ENCODE measurements at regions not wholly inside any gene's neighbourhood (a gene's known extent, or its start where the extent isn't known, plus 50 kb on each side); places are given as distances from the start of the nearest gene placed in this dataset.

DNA sequence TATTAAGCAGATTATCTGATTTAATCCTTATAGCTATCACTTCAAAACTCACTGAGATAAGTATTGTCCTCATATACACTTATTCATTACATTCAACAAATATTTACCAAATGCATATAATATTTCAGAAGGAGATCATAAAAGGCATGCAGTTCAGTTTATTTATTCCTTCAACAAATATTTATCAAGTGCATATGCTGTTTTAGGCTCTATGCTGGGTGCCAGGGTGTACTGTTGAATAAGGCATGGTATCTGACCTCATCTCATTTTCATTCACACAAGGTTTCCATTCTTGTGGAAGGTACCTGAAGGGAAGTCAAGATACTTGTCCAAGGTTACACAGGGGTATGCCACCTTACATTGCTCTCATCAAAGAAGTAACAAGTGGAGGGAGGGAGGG lies 213.0 kb downstream of the INSIG2 start:
- ChIA-PET POLR2A (interaction anchor here (0.6 kb wide), 1 partner anchor 535 kb away, joined by 3 read pairs; no protein-coding TSS in a partner anchor), CTCF (interaction anchor here (0.6 kb wide), 1 partner anchor 19 kb away, joined by 3 read pairs; no protein-coding TSS in a partner anchor)
- Mint-ChIP-seq H3K27me3 (ENCODE audit: low read depth) (peaks cover 4% of the 10 kb centered on the region), H3K27ac (no peak overlapping the region), H3K4me3 (no peak overlapping the region), H3K9me3 (ENCODE audit: insufficient read depth) (no peaks in the 10 kb centered on the region), H3K36me3 (ENCODE audit: low read depth) (no peaks in the 10 kb centered on the region), H3K4me1 (ENCODE audit: low read depth) (no peaks in the 10 kb centered on the region)
- ATAC-seq = no peak
- DNase-seq = no peak

DNA sequence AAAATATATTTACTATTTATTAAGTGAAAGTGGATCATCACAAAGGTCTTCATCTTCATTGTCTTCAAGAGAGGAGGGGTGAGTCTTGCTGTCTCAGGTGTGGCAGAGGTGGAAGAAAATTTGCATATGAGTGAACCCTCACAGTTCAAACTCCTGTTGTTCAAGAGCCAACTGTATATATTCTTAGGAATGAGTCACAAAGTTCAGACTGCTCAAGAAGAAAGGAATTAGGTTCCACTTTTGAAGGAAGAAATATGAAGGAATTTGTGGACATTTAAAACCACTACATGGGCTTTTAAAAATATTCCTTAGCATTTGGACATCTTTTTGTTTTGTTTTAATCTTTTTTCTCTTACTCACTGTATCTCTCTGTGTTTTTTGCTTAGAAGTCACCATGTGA lies 212.6 kb downstream of the INSIG2 start:
- Mint-ChIP-seq H3K27me3 (ENCODE audit: low read depth) (peaks cover 6% of the 10 kb centered on the region), H3K9me3 (ENCODE audit: insufficient read depth) (no peaks in the 10 kb centered on the region), H3K27ac (no peak overlapping the region), H3K36me3 (ENCODE audit: low read depth) (no peaks in the 10 kb centered on the region), H3K4me3 (no peak overlapping the region), H3K4me1 (ENCODE audit: low read depth) (no peaks in the 10 kb centered on the region)
- ChIA-PET POLR2A (interaction anchor here (0.6 kb wide), 1 partner anchor 535 kb away, joined by 3 read pairs; no protein-coding TSS in a partner anchor), CTCF (interaction anchor here (0.6 kb wide), 1 partner anchor 18 kb away, joined by 3 read pairs; no protein-coding TSS in a partner anchor)
- no peak for DNase-seq
- ATAC-seq = no peak

DNA sequence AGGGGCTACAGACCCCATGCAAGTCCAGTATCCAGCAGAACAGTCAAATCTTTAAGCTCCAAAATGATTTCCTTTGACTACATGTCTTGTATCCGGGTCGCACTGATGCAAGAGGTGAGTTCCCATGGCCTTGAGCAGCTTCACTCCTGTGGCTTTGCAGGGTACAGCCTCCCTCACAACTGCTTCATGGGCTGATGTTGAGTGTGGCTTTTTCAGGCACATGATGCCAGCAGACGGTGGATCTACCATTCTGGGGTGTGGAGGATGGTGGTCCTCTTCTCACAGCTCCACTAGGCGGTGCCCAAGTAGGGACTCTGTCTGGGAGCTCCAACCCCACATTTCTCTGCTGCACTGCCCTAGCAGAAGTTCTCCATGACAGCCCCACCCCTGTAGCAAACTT lies 208.4 kb downstream of the INSIG2 start:
- H3K9me3 Mint-ChIP-seq (ENCODE audit: insufficient read depth) = no peaks in the 10 kb centered on the region
- no peaks in the 10 kb centered on the region for H3K36me3 Mint-ChIP-seq (ENCODE audit: low read depth)
- no peak overlapping the region for H3K27ac Mint-ChIP-seq
- H3K4me1 Mint-ChIP-seq (ENCODE audit: low read depth) = no peaks in the 10 kb centered on the region
- no peak for DNase-seq
- no peak overlapping the region for H3K4me3 Mint-ChIP-seq
- ChIA-PET CTCF (no interaction called here), POLR2A (no interaction called here)
- H3K27me3 Mint-ChIP-seq (ENCODE audit: low read depth) = peaks cover 14% of the 10 kb centered on the region
- no peak for ATAC-seq

DNA sequence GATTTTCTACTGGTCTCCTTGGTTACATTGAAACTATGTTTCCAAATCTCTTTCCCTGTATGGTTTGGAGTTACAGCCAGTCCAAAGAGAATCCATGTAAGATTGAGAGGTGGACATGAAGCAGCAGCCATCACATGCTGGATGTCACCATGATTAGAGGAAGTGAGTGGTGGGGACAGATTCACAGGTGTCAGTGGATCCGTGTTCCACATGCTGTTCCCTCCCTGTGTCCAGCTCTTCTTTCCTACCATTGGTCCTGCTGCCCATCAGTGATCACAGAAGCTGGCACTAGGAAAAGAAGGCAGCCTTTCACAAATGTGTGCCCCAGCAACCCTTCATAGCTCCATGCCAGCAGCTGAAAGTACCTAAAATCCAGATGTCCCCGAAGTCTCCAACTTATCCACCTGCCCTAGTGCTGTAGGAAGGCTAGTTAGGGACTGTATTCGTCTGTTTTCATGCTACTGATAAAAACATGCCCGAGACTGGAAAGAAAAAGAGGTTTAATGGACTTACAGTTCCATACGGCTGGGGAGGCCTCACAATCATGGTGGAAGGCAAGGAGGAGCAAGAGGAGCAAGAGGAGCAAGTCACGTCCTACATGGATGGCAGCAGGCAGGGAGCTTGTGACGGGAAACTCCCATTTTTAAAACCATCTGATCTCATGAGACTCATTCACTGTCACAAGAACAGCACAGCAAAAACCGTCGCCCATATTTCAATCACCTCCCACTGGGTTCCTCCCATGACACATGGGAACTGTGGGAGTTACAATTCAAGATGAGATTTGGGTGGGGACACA lies 207.5 kb downstream of the INSIG2 start:
- H3K4me3 Mint-ChIP-seq = no peak overlapping the region
- CTCF ChIA-PET = no interaction called here

DNA sequence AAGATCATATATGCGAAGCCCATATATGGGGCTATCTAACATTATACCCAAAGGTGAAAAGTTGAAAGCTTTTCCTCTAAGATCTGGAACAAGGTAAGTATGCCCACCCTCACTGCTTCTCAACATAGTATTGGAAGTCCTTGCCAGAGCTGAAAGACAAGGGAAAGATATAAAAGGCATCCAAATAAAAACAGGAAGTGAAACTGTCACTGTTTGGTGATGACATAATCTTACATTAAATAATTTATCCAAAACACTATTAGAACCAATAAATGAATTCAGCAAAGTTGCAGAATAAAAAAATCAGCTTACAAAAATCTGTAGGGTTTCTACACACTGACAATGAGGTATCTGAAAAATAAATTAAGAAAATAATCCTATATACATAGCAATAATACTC lies 205.8 kb downstream of the INSIG2 start:
- no peak overlapping the region for H3K4me3 Mint-ChIP-seq
- H3K9me3 Mint-ChIP-seq (ENCODE audit: insufficient read depth) = no peaks in the 10 kb centered on the region
- no peak overlapping the region for H3K27ac Mint-ChIP-seq
- no peaks in the 10 kb centered on the region for H3K4me1 Mint-ChIP-seq (ENCODE audit: low read depth)
- peaks cover 14% of the 10 kb centered on the region for H3K27me3 Mint-ChIP-seq (ENCODE audit: low read depth)
- no peaks in the 10 kb centered on the region for H3K36me3 Mint-ChIP-seq (ENCODE audit: low read depth)
- CTCF ChIA-PET = no interaction called here
- no peak for ATAC-seq
- DNase-seq = no peak
- POLR2A ChIA-PET = no interaction called here

More for the DNA sequence above, 207.5 kb downstream of the INSIG2 start:
- no peak for DNase-seq
- H3K27ac Mint-ChIP-seq = no peak overlapping the region
- POLR2A ChIA-PET = no interaction called here
- H3K4me1 Mint-ChIP-seq (ENCODE audit: low read depth) = no peaks in the 10 kb centered on the region
- no peaks in the 10 kb centered on the region for H3K9me3 Mint-ChIP-seq (ENCODE audit: insufficient read depth)
- ATAC-seq = no peak
- peaks cover 14% of the 10 kb centered on the region for H3K27me3 Mint-ChIP-seq (ENCODE audit: low read depth)
- no peaks in the 10 kb centered on the region for H3K36me3 Mint-ChIP-seq (ENCODE audit: low read depth)

DNA sequence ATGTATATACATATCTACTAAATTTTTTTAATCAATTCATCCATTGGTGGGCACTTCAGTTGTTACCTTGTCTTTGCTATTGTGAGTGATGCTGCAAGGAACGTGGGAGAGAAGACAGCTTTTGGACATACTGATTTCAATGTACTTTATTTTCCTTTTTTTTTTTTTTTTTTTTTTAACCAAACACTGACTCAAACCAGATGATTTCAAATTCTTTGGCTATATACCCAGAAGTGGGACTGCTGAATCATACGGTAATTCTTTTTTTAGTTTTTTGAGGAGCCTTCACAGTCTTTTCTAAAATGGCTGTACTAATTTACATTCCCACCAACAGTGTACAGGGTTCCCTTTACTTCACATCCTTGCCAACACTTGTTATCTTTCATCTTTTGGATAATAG lies 204.7 kb downstream of the INSIG2 start:
- Mint-ChIP-seq H3K4me1 (ENCODE audit: low read depth) (no peaks in the 10 kb centered on the region), H3K27ac (no peak overlapping the region), H3K36me3 (ENCODE audit: low read depth) (no peaks in the 10 kb centered on the region), H3K9me3 (ENCODE audit: insufficient read depth) (no peaks in the 10 kb centered on the region), H3K4me3 (no peak overlapping the region), H3K27me3 (ENCODE audit: low read depth) (peaks cover 13% of the 10 kb centered on the region)
- ChIA-PET POLR2A (no interaction called here), CTCF (no interaction called here)
- no peak for DNase-seq
- ATAC-seq = no peak

DNA sequence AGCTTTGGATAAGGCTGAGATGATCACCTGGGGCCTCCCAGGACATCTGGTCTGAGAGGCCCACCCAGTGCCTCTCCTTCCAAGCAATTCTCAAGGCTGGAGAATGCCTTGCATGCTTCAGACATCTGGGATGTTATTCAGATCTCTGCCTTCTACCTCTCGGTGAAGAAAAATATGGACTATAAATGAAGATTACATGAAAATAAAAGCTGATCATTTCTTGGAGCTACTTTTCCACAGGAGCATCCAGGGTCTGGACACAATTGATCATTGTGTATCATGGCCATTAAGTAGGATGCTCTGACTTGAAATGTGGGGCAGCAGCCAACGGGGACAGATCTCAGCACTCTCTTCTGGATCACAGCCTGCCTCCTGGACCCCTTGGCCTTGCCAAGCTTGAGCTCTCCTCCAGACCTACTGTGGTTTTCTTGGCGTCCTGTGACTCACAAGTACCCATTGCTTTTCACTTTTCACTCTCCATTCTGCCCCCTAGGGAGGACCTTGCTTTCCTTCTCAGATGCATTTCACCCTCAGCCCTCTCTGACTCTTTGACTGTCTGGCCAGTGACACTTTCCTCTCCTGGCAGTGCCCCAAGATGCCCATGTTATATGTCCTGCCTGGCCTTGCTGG lies 203.1 kb downstream of the INSIG2 start:
- no peaks in the 10 kb centered on the region for H3K9me3 Mint-ChIP-seq (ENCODE audit: insufficient read depth)
- H3K36me3 Mint-ChIP-seq (ENCODE audit: low read depth) = no peaks in the 10 kb centered on the region
- no peaks in the 10 kb centered on the region for H3K4me1 Mint-ChIP-seq (ENCODE audit: low read depth)
- CTCF ChIA-PET = no interaction called here
- POLR2A ChIA-PET = no interaction called here
- H3K4me3 Mint-ChIP-seq = no peak overlapping the region
- no peak overlapping the region for H3K27ac Mint-ChIP-seq
- H3K27me3 Mint-ChIP-seq (ENCODE audit: low read depth) = peaks cover 22% of the 10 kb centered on the region
- no peak for DNase-seq
- ATAC-seq = no peak

DNA sequence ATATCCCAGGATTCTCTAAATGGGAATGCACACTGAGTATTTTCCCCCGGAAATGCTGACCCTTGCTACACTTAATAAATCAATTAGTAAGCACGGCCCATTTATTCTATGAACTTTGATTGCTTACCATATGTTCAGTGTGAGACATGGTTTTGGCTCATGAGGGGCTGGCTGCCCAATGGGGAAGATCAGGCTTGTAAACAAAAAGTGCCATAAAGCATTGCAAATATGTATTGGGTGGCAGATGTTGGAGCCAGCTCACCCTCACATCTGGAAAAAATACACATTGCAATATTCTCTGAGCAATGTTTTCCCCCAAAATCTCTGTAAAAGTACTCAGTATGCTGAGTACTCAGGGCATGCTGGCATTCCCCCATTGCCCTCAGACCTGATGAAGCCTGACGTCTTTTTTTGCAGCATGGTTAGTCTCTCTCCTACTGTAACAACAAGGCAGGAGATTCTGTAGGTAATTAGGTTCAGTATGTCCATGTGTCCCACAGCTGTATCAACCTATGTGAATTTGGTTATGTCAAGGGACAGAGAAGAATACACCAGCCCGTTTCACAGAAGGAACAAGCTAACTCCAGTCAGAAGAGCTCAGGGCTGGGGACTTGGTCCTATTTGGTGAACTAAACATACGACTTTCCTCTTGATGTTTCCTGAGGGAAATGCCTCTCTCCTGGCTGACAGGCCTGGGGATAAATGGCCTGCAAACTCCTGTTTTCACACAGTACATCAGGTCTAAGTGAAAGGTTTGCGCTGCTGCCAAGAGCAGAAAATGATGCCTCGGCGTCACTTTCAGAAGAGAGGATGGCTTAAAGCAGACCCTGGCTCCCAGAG lies 202.4 kb downstream of the INSIG2 start:
- ATAC-seq (no peak), DNase-seq (no peak)
- ChIA-PET POLR2A (no interaction called here), CTCF (no interaction called here)
- H3K4me3 Mint-ChIP-seq = no peak overlapping the region
- H3K4me1 Mint-ChIP-seq (ENCODE audit: low read depth) = no peaks in the 10 kb centered on the region
- no peak overlapping the region for H3K27ac Mint-ChIP-seq
- peaks cover 19% of the 10 kb centered on the region for H3K27me3 Mint-ChIP-seq (ENCODE audit: low read depth)
- H3K9me3 Mint-ChIP-seq (ENCODE audit: insufficient read depth) = no peaks in the 10 kb centered on the region
- no peaks in the 10 kb centered on the region for H3K36me3 Mint-ChIP-seq (ENCODE audit: low read depth)

DNA sequence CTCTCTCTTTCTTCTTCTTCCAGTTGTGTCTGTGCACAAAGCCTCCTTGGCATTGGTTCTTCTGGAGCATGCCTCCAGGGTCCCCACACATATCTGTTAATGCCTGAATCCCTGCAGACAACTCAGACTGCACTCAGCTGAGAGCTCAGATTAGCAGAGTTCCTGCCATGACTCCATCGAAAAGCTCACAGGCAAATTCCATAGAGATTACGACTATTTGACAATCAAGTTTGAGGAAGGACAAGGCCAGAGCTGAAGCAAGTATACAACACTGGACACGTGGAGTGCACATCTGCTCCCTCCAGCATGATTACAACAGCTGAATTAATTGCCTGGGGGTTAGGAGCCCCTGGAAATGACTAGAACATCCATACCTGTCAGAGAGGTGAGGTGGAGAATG lies 190.7 kb downstream of the INSIG2 start:
- ChIA-PET POLR2A (no interaction called here), CTCF (no interaction called here)
- no peak for ATAC-seq
- Mint-ChIP-seq H3K36me3 (ENCODE audit: low read depth) (no peaks in the 10 kb centered on the region), H3K27ac (no peak overlapping the region), H3K9me3 (ENCODE audit: insufficient read depth) (no peaks in the 10 kb centered on the region), H3K4me1 (ENCODE audit: low read depth) (no peaks in the 10 kb centered on the region), H3K27me3 (ENCODE audit: low read depth) (peaks cover 14% of the 10 kb centered on the region), H3K4me3 (no peak overlapping the region)
- DNase-seq = no peak

DNA sequence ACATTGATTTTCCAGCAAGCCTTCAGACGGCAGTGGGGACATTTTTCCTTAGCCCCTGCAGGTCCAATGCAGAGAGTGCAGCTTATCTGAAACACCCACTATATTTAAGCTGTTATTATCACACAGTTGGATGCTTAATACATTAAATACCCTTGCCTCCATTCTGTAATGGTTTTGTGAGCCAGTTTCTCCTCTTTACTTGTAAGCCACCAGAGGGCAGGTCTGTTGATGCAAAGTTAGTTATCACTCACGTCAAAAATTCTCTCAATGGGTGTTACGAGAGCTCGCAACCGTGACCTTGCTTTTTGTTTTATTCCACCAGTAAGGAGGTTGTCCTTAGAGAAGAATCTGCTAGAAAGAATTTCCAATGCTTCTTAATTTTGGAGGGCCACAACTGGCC lies 189.8 kb downstream of the INSIG2 start:
- no peak overlapping the region for H3K27ac Mint-ChIP-seq
- POLR2A ChIA-PET = no interaction called here
- no peaks in the 10 kb centered on the region for H3K4me1 Mint-ChIP-seq (ENCODE audit: low read depth)
- no peak overlapping the region for H3K4me3 Mint-ChIP-seq
- ATAC-seq (no peak), DNase-seq (no peak)
- CTCF ChIA-PET = no interaction called here
- no peaks in the 10 kb centered on the region for H3K36me3 Mint-ChIP-seq (ENCODE audit: low read depth)
- no peaks in the 10 kb centered on the region for H3K9me3 Mint-ChIP-seq (ENCODE audit: insufficient read depth)
- H3K27me3 Mint-ChIP-seq (ENCODE audit: low read depth) = peaks cover 10% of the 10 kb centered on the region

DNA sequence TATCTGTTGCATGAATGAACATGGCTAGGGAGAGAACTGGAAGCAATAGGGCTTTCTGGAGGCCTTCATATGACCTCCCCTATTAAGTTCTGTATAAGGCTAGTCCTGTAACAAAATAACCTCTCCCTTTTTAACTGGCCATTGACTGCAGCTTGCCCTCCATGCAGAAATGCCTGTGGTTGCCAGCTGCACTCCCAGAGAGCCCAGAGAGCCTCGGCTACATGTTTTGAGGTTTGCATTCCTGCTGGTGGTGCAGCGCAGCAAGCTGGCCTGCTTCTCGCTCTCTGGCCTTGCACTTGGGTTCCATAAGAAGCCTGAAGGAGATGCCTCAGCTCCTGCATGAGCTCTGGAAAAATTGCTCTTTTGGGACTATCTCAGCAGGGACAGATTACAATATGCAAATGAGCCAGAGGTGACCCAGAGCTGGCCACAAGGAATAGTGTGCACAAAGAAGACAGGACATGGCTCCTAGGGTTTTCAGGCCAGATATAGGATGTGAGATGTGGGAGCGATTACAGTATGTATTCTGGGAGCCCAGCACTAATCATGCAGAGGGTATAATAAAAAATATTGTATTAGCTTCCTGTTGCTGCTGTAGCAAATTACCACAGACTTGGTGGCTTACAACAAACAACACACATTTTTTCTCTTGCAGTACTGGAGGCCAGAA lies 186.7 kb downstream of the INSIG2 start:
- no peaks in the 10 kb centered on the region for H3K36me3 Mint-ChIP-seq (ENCODE audit: low read depth)
- no peaks in the 10 kb centered on the region for H3K9me3 Mint-ChIP-seq (ENCODE audit: insufficient read depth)
- no peak overlapping the region for H3K27ac Mint-ChIP-seq
- H3K27me3 Mint-ChIP-seq (ENCODE audit: low read depth) = peaks cover 6% of the 10 kb centered on the region
- no peak for DNase-seq
- ChIA-PET CTCF (no interaction called here), POLR2A (no interaction called here)
- no peak for ATAC-seq
- no peaks in the 10 kb centered on the region for H3K4me1 Mint-ChIP-seq (ENCODE audit: low read depth)
- H3K4me3 Mint-ChIP-seq = no peak overlapping the region

DNA sequence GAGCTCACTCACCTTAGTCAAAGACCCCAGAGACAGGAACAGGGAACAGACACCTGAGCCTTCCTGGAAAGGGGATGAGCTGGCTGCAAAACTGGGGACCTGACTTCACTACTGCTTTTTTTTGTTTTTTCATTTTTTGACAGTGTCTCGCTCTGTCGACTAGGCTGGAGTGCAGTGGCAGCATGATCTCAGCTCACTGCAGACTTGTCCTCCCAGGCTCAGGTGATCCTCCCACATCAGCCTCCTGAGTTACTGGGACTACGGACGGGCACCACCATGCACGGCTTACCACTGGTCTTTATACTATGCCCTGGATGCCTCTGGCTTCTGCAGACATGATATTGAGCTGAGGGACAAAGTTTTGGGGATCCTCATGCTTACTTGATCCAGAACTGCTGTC lies 184.1 kb downstream of the INSIG2 start:
- DNase-seq (no peak), ATAC-seq (no peak)
- Mint-ChIP-seq H3K27me3 (ENCODE audit: low read depth) (peaks cover 6% of the 10 kb centered on the region), H3K4me1 (ENCODE audit: low read depth) (no peaks in the 10 kb centered on the region), H3K9me3 (ENCODE audit: insufficient read depth) (no peaks in the 10 kb centered on the region), H3K27ac (no peak overlapping the region), H3K36me3 (ENCODE audit: low read depth) (no peaks in the 10 kb centered on the region), H3K4me3 (no peak overlapping the region)
- CTCF ChIA-PET = no interaction called here
- POLR2A ChIA-PET = no interaction called here
